CD14-positive monocyte (primary cell): ENCODE measurements at regions not wholly inside any gene's neighbourhood (a gene's known extent, or its start where the extent isn't known, plus 50 kb on each side); places are given as distances from the start of the nearest gene placed in this dataset.

Source experiments
- DNase-seq, 3 donors: peaks; one replicate each; pipeline ENCODE4 v3.0.0-alpha.2; 2011 to 2022
- H2AFZ ChIP-seq: 2 replicates; pipeline ENCODE4 v1.6.0; 2012; ENCODE audit warnings: mild to moderate bottlenecking, low read depth, low read length, inconsistent platforms; ENCODE audit not compliant: insufficient read depth, poor library complexity, severe bottlenecking
- H3K27ac ChIP-seq, 2 donors: 1 replicate in 1 of 2; 2 replicates in 1 of 2; pipeline ENCODE4 v1.5.1; 2012 to 2013; ENCODE audit warnings: low read length in 2 of 2, control low read depth in 1 of 2, inconsistent platforms in 1 of 2, low read depth in 1 of 2, mild to moderate bottlenecking in 1 of 2
- H3K27me3 ChIP-seq, 2 donors: one replicate each; pipeline versions ENCODE4 v1.6.0 to v1.6.1; 2011 to 2013; ENCODE audit warnings: low read length in 2 of 2; ENCODE audit not compliant: control insufficient read depth in 2 of 2, insufficient read depth in 2 of 2
- H3K36me3 ChIP-seq, 2 donors: replicated peaks in 1 of 2; 1 replicate in 1 of 2; 2 replicates in 1 of 2; pipeline versions ENCODE4 v1.5.1 to v1.6.1; 2012 to 2013; ENCODE audit warnings: low read length in 2 of 2, control low read depth in 1 of 2, inconsistent platforms in 1 of 2, mild to moderate bottlenecking in 1 of 2; ENCODE audit not compliant: insufficient read depth in 2 of 2, control insufficient read depth in 1 of 2
- H3K4me1 ChIP-seq, 2 donors: 1 replicate in 1 of 2; 2 replicates in 1 of 2; pipeline versions ENCODE4 v1.5.1 to v1.6.1; 2012 to 2013; ENCODE audit warnings: low read length in 2 of 2, control low read depth in 1 of 2, inconsistent platforms in 1 of 2, mild to moderate bottlenecking in 1 of 2, moderate library complexity in 1 of 2; ENCODE audit not compliant: insufficient read depth in 2 of 2, control insufficient read depth in 1 of 2
- H3K4me2 ChIP-seq: replicated peaks from 2 replicates; pipeline ENCODE3; 2012; ENCODE audit warnings: low read length, moderate library complexity, mild to moderate bottlenecking; ENCODE audit not compliant: poor library complexity, severe bottlenecking; ENCODE audit errors: extremely low read depth
- H3K4me3 ChIP-seq, 3 experiments: fragments of 200-600 bp in 1 of 3; sonication (generic) in 1 of 3; replicated peaks in 1 of 3; 1 replicate in 2 of 3; 2 replicates in 1 of 3; pipeline ENCODE4 v1.5.1; 2011 to 2013; ENCODE audit warnings: low read length in 3 of 3, mild to moderate bottlenecking in 3 of 3, control low read depth in 2 of 3, low read depth in 2 of 3, inconsistent platforms in 1 of 3, moderate library complexity in 1 of 3
- H3K79me2 ChIP-seq: 2 replicates; pipeline ENCODE4 v1.6.0; 2012; ENCODE audit warnings: mild to moderate bottlenecking, control low read depth, inconsistent platforms, low read length, moderate library complexity; ENCODE audit not compliant: insufficient read depth
- H3K9ac ChIP-seq: 2 replicates; pipeline ENCODE4 v1.6.0; 2017; ENCODE audit warnings: low read length, mild to moderate bottlenecking; ENCODE audit not compliant: insufficient read depth, poor library complexity, severe bottlenecking
- H3K9me3 ChIP-seq, 2 donors: replicated peaks in 1 of 2; 1 replicate in 1 of 2; 2 replicates in 1 of 2; pipeline versions ENCODE4 v1.5.1 to v1.6.1; 2012 to 2013; ENCODE audit warnings: low read length in 2 of 2, control low read depth in 1 of 2; ENCODE audit not compliant: control insufficient read depth in 1 of 2, insufficient read depth in 1 of 2
- H4K20me1 ChIP-seq: 2 replicates; pipeline ENCODE4 v1.6.0; 2012; ENCODE audit warnings: mild to moderate bottlenecking, low read length, control low read depth, moderate library complexity; ENCODE audit not compliant: insufficient read depth
- H3K27ac Mint-ChIP-seq, 7 donors: one replicate each; pipeline ENCODE4 v1.8.0; 2020; ENCODE audit warnings: mild to moderate bottlenecking in 7 of 7, mixed read lengths in 7 of 7, moderate library complexity in 6 of 7, inconsistent platforms in 2 of 7
- H3K27me3 Mint-ChIP-seq, 3 donors: one replicate each; pipeline ENCODE4 v1.8.0; 2021 to 2022; ENCODE audit warnings: low read depth in 3 of 3, mild to moderate bottlenecking in 3 of 3, mixed read lengths in 3 of 3, moderate library complexity in 3 of 3, inconsistent platforms in 1 of 3
- H3K36me3 Mint-ChIP-seq, 2 donors: one replicate each; pipeline ENCODE4 v1.8.0; 2020; ENCODE audit warnings: mixed read lengths in 2 of 2, inconsistent platforms in 1 of 2, mild to moderate bottlenecking in 1 of 2
- H3K4me1 Mint-ChIP-seq: one replicate; pipeline ENCODE4 v1.8.0; 2020; ENCODE audit warnings: mild to moderate bottlenecking, mixed read lengths
- H3K4me3 Mint-ChIP-seq, 2 donors: one replicate each; pipeline ENCODE4 v1.8.0; 2020; ENCODE audit warnings: mild to moderate bottlenecking in 2 of 2, mixed read lengths in 2 of 2, moderate library complexity in 1 of 2
- H3K9me3 Mint-ChIP-seq, 7 donors: one replicate each; pipeline ENCODE4 v1.8.0; 2020 to 2022; ENCODE audit warnings: mixed read lengths in 7 of 7, mild to moderate bottlenecking in 6 of 7, moderate library complexity in 6 of 7, inconsistent platforms in 2 of 7
- CTCF ChIP-seq: fragments of 200-600 bp; IDR thresholded peaks from one replicate; pipeline ENCODE4 v1.8.0; 2022; ENCODE audit warnings: antibody characterized with exemption, mild to moderate bottlenecking
- WGBS: methylation state at CpG from one replicate; pipeline ENCODE4 v1.1.5; 2013; ENCODE audit warnings: missing lambda C conversion rate; ENCODE audit not compliant: insufficient coverage; 5-methylcytosine and 5-hydroxymethylcytosine counted together
- intact Hi-C, 2 donors: fragments of 100-400 bp; cut with micrococcal nuclease; formaldehyde crosslinking; loops; one replicate each; pipeline versions ENCODE4 v1.15.0 to v1.15.1; 2023

GRCh38 chr10:78412605-78413004 is 378.9 kb downstream of the RPS24 start:
- Histone ChIP-seq H3K79me2 (no peaks in the 10 kb centered on the region), H3K36me3 (no peaks in the 10 kb centered on the region), H3K4me3 (no peak overlapping the region), H3K9ac (no peak overlapping the region), H4K20me1 (no peaks in the 10 kb centered on the region), H3K4me1 (no peaks in the 10 kb centered on the region), H3K4me2 (no peak overlapping the region), H3K27ac (no peak overlapping the region), H3K9me3 (no peaks in the 10 kb centered on the region), H3K27me3 (no peaks in the 10 kb centered on the region), H2AFZ (no peak overlapping the region)
- Mint-ChIP-seq H3K4me1 (peaks cover 11% of the 10 kb centered on the region), H3K27ac (no peak overlapping the region), H3K36me3 (no peaks in the 10 kb centered on the region), H3K4me3 (no peak overlapping the region), H3K9me3 (peaks cover 0 to 2% (median 0%) of the 10 kb centered on the region in 7 donors), H3K27me3 (peaks cover 4 to 12% (median 8%) of the 10 kb centered on the region in 3 donors)
- no peak for DNase-seq
- no CpG with 5 or more reads among the region's 4 CpGs for WGBS
- intact Hi-C loops: no loop called here
- TF ChIP-seq CTCF: no peak

GRCh38 chr10:78413076-78414055 is 379.7 kb downstream of the RPS24 start:
- TF ChIP-seq CTCF: no peak
- Histone ChIP-seq H3K79me2 (no peaks in the 10 kb centered on the region), H3K27me3 (no peaks in the 10 kb centered on the region), H3K4me1 (no peaks in the 10 kb centered on the region), H3K4me3 (no peak overlapping the region), H2AFZ (no peak overlapping the region), H3K36me3 (no peaks in the 10 kb centered on the region), H4K20me1 (no peaks in the 10 kb centered on the region), H3K27ac (no peak overlapping the region), H3K9me3 (no peaks in the 10 kb centered on the region), H3K9ac (no peak overlapping the region), H3K4me2 (no peak overlapping the region)
- Mint-ChIP-seq H3K4me3 (no peak overlapping the region), H3K9me3 (peaks cover 0 to 2% (median 0%) of the 10 kb centered on the region in 7 donors), H3K27me3 (peaks cover 0 to 12% (median under 1%) of the 10 kb centered on the region in 3 donors), H3K27ac (peak overlapping the region in 1 of 7 donors; percentile 12), H3K36me3 (no peaks in the 10 kb centered on the region), H3K4me1 (peaks cover 11% of the 10 kb centered on the region)
- intact Hi-C loops: no loop called here
- 53% methylated on average over 8 of the region's 12 CpGs for WGBS
- DNase-seq: no peak
